Progenitor cell of endocrine pancreas (in vitro differentiated cells): ENCODE measurements at regions not wholly inside any gene's neighbourhood (a gene's known extent, or its start where the extent isn't known, plus 50 kb on each side); places are given as distances from the start of the nearest gene placed in this dataset.
"Not testable (repeated sequence)": the region's sequence is repeated elsewhere in the genome, so short reads cannot be mapped to it uniquely, and the experiment has no call there.

ENCODE experiments used
- DNase-seq: peaks from one replicate; pipeline ENCODE4 v3.0.0; 2021; ENCODE audit warnings: low spot score; ENCODE audit not compliant: unreplicated experiment
- H3K27ac Mint-ChIP-seq: 2 replicates; pipeline ENCODE4 v1.8.0; 2021; ENCODE audit warnings: mild to moderate bottlenecking, moderate library complexity, mixed read lengths
- H3K27me3 Mint-ChIP-seq: 2 replicates; pipeline ENCODE4 v1.8.0; 2021; ENCODE audit warnings: mixed read lengths
- H3K36me3 Mint-ChIP-seq: 2 replicates; pipeline ENCODE4 v1.8.0; 2022; ENCODE audit warnings: mixed read lengths; ENCODE audit not compliant: insufficient read depth
- H3K4me1 Mint-ChIP-seq: 2 replicates; pipeline ENCODE4 v1.8.0; 2021; ENCODE audit warnings: low read depth, mixed read lengths
- H3K4me3 Mint-ChIP-seq: 2 replicates; pipeline ENCODE4 v1.8.0; 2021; ENCODE audit warnings: low read depth, mild to moderate bottlenecking, moderate library complexity, mixed read lengths
- H3K9me3 Mint-ChIP-seq: 2 replicates; pipeline ENCODE4 v1.8.0; 2021; ENCODE audit warnings: low read depth, mixed read lengths
- TF ChIP-seq, protein P1 (sequence below): fragments of 200-600 bp; sonication (generic); IDR thresholded peaks from one replicate; pipeline ENCODE4 v1.5.0; 2021; ENCODE audit warnings: antibody characterized with exemption, mild to moderate bottlenecking; ENCODE audit not compliant: unreplicated experiment

DNA sequence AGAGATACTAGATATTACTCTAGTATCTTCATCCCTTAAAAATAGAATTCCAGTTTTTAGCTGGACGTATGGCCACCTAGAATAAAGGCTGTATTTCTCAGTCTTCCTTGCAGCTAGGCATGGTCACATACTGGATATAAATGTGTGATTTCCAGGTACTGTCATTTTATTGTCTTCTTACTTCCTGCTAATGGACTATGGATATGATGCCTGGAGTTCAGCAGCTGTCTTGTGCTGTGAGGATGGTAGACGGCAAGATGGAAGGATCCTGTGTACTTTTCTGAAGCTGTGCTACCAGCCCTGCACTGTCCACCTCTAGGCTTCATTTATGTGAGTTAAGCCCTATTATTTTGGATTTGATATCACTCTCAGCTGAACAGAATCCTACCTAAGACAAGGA is 83.4 kb downstream of the EBLN2 start:
- no peaks in the 10 kb centered on the region for H3K36me3 Mint-ChIP-seq
- TF ChIP-seq, protein P1, sequence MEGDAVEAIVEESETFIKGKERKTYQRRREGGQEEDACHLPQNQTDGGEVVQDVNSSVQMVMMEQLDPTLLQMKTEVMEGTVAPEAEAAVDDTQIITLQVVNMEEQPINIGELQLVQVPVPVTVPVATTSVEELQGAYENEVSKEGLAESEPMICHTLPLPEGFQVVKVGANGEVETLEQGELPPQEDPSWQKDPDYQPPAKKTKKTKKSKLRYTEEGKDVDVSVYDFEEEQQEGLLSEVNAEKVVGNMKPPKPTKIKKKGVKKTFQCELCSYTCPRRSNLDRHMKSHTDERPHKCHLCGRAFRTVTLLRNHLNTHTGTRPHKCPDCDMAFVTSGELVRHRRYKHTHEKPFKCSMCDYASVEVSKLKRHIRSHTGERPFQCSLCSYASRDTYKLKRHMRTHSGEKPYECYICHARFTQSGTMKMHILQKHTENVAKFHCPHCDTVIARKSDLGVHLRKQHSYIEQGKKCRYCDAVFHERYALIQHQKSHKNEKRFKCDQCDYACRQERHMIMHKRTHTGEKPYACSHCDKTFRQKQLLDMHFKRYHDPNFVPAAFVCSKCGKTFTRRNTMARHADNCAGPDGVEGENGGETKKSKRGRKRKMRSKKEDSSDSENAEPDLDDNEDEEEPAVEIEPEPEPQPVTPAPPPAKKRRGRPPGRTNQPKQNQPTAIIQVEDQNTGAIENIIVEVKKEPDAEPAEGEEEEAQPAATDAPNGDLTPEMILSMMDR: no peak
- no peak overlapping the region for H3K27ac Mint-ChIP-seq
- peaks cover 12% of the 10 kb centered on the region for H3K27me3 Mint-ChIP-seq
- DNase-seq: no peak
- H3K9me3 Mint-ChIP-seq: no peaks in the 10 kb centered on the region
- H3K4me1 Mint-ChIP-seq: peaks cover 21% of the 10 kb centered on the region
- no peak overlapping the region for H3K4me3 Mint-ChIP-seq

DNA sequence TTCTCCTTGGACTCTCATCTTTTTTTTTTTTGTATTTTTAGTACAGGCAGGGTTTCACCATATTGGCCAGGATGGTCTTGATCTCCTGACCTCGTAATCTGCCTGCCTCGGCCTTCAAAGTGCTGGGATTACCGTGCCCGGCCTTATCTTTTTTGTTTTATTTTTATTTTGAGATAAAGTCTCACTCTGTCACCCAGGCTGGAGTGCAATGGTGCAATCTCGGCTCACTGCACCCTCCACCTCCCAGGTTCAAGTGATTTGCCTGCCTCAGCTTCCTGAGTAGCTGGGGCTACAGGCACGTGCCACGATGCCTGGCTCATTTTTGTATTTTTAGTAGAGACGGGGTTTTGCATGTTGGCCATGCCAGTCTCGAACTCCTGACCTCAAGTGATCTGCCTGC is 86.0 kb downstream of the EBLN2 start:
- H3K4me3 Mint-ChIP-seq, H3K36me3 Mint-ChIP-seq, H3K27ac Mint-ChIP-seq, DNase-seq, H3K9me3 Mint-ChIP-seq: not testable (repeated sequence)
- peaks cover 21% of the 10 kb centered on the region for H3K4me1 Mint-ChIP-seq
- H3K27me3 Mint-ChIP-seq: peaks cover 12% of the 10 kb centered on the region

DNA sequence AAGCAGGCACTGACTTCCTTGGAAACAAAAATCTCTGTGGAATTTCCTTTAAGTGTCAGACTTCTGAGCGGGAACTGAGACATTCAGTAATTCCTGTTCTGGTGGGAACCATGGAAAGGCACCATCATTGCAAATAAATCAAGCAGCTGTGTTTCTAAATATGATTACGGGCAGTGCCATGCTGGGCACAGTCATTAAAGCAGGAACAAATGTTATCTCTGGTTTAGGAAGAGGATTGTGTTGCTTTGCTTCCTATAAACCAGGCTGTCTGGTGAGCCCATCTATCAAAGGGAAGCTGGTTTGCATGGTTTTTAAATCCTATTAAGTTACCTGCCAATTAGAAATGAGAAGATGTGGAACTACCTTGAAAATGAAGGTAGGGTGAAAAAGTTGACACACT is 86.7 kb downstream of the EBLN2 start:
- Mint-ChIP-seq H3K27me3 (peaks cover 9% of the 10 kb centered on the region), H3K36me3 (no peaks in the 10 kb centered on the region), H3K4me1 (peaks cover 21% of the 10 kb centered on the region), H3K9me3 (no peaks in the 10 kb centered on the region), H3K27ac (no peak overlapping the region), H3K4me3 (no peak overlapping the region)
- TF ChIP-seq, protein P1: no peak
- DNase-seq: no peak

DNA sequence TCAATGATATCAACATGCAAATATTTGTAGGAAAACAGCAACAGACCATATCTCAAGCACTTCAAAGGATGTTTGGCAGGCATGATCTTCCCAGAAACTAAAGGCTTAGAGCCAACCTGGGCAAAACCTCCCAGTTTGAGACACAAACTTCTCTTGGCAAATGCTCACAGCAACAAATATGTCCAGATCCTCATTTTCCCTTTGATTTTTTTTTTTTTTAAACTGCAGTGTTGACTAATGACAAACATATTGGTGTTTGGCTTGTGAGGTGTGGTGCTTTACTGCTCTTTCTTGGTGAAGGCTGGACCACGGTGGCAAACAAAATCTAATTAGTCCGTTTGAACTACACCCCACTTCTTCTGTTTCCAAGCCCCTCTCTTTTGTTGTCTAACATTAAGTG is 87.2 kb downstream of the EBLN2 start:
- Mint-ChIP-seq H3K27ac (peak overlapping the region; percentile 35), H3K27me3 (peaks cover 9% of the 10 kb centered on the region), H3K4me3 (no peak overlapping the region), H3K9me3 (no peaks in the 10 kb centered on the region), H3K36me3 (no peaks in the 10 kb centered on the region), H3K4me1 (peaks cover 21% of the 10 kb centered on the region)
- DNase-seq: no peak
- TF ChIP-seq, protein P1: no peak

GRCh38 chr3:73150369-73151130 is 89.1 kb downstream of the EBLN2 start:
- Mint-ChIP-seq H3K4me3 (no peak overlapping the region), H3K9me3 (no peaks in the 10 kb centered on the region), H3K27ac (no peak overlapping the region), H3K27me3 (peaks cover 9% of the 10 kb centered on the region), H3K4me1 (peaks cover 31% of the 10 kb centered on the region), H3K36me3 (no peaks in the 10 kb centered on the region)
- TF ChIP-seq, protein P1: no peak
- no peak for DNase-seq

GRCh38 chr3:73152571-73152970 is 91.1 kb downstream of the EBLN2 start:
- not testable (repeated sequence) for H3K27ac Mint-ChIP-seq, H3K36me3 Mint-ChIP-seq

DNA sequence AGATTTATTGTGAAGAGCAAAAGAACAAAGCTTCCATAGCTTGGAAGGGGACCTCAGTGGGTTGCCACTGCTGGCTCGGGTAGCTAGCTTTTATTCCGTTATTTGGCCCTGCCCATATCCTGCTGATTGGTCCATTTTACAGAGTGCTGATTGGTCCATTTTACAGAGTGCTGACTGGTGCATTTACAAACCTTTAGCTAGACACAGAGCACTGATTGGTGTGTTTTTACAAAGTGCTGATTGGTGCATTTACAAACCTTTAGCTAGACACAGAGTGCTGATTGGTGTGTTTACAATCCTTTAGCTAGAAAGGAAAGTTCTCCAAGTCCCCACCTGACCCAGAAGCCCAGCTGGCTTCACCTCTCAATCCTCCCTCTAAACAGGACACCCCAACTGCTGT is 91.6 kb downstream of the EBLN2 start:
- not testable (repeated sequence) for H3K9me3 Mint-ChIP-seq, H3K27ac Mint-ChIP-seq, DNase-seq, H3K36me3 Mint-ChIP-seq, H3K4me3 Mint-ChIP-seq, H3K27me3 Mint-ChIP-seq
- peaks cover 27% of the 10 kb centered on the region for H3K4me1 Mint-ChIP-seq

More at GRCh38 chr3:73152571-73152970, 91.1 kb downstream of the EBLN2 start:
- H3K4me3 Mint-ChIP-seq, H3K9me3 Mint-ChIP-seq, H3K27me3 Mint-ChIP-seq, DNase-seq: not testable (repeated sequence)
- peaks cover 30% of the 10 kb centered on the region for H3K4me1 Mint-ChIP-seq

- H3K9me3 Mint-ChIP-seq, H3K4me3 Mint-ChIP-seq, H3K27me3 Mint-ChIP-seq, H3K36me3 Mint-ChIP-seq, H3K27ac Mint-ChIP-seq, DNase-seq: not testable (repeated sequence)
- peaks cover 17% of the 10 kb centered on the region for H3K4me1 Mint-ChIP-seq
Observed at GRCh38 chr3:73154261-73154660, 92.8 kb downstream of the EBLN2 start.

GRCh38 chr3:73155441-73155840 is 94.0 kb downstream of the EBLN2 start:
- not testable (repeated sequence) for H3K27ac Mint-ChIP-seq, DNase-seq, H3K4me3 Mint-ChIP-seq, H3K9me3 Mint-ChIP-seq, H3K27me3 Mint-ChIP-seq, H3K36me3 Mint-ChIP-seq
- peaks cover 17% of the 10 kb centered on the region for H3K4me1 Mint-ChIP-seq
